GM12892 (cell line): ENCODE measurements at regions not wholly inside any gene's neighbourhood (a gene's known extent, or its start where the extent isn't known, plus 50 kb on each side); places are given as distances from the start of the nearest gene placed in this dataset.

Experiments
- POLR2A ChIP-seq: IDR thresholded peaks from 2 replicates; pipeline ENCODE4 v1.6.1; 2011; ENCODE audit warnings: low read depth, low read length, control low read depth
- POLR2AphosphoS5 ChIP-seq: IDR thresholded peaks from 2 replicates; pipeline ENCODE4 v1.6.1; 2011; ENCODE audit warnings: low read depth, low read length, control low read depth
- TAF1 ChIP-seq: IDR thresholded peaks from 2 replicates; pipeline ENCODE4 v1.6.1; 2011; ENCODE audit warnings: low read depth, mild to moderate bottlenecking, control low read depth, low read length, borderline replicate concordance

GRCh38 chr6:71651636-71652035 lies 234.7 kb upstream of the RIMS1 start:
- no peak for TF ChIP-seq POLR2A
- TF ChIP-seq TAF1: no peak
- no peak for TF ChIP-seq POLR2AphosphoS5
